Muscle of leg (tissue), 3 donors: ENCODE measurements at regions not wholly inside any gene's neighbourhood (a gene's known extent, or its start where the extent isn't known, plus 50 kb on each side); places are given as distances from the start of the nearest gene placed in this dataset.
A peak's percentile ranks its signal among the peaks of the same experiment; 100 is the strongest.
"Not testable (repeated sequence)": the region's sequence is repeated elsewhere in the genome, so short reads cannot be mapped to it uniquely, and the experiment has no call there.

Experiments
- DNase-seq: peaks from one replicate; pipeline ENCODE4 v3.0.0; 2013
- H3K27ac ChIP-seq: one replicate; pipeline ENCODE4 v1.5.1; 2013; ENCODE audit warnings: mild to moderate bottlenecking, low read length, control low read depth
- H3K27me3 ChIP-seq: one replicate; pipeline ENCODE4 v1.6.1; 2013; ENCODE audit warnings: low read length; ENCODE audit not compliant: control insufficient read depth, insufficient read depth
- H3K36me3 ChIP-seq: one replicate; pipeline ENCODE4 v1.6.1; 2013; ENCODE audit warnings: low read length; ENCODE audit not compliant: control insufficient read depth, insufficient read depth
- H3K4me1 ChIP-seq: one replicate; pipeline ENCODE4 v1.6.1; 2013; ENCODE audit warnings: low read length; ENCODE audit not compliant: control insufficient read depth, insufficient read depth
- H3K4me3 ChIP-seq: one replicate; pipeline ENCODE4 v1.5.1; 2013; ENCODE audit warnings: low read length, control low read depth
- H3K9me3 ChIP-seq: replicated peaks from 2 replicates; pipeline ENCODE4 v1.6.1; 2013; ENCODE audit warnings: low read depth, low read length; ENCODE audit not compliant: control insufficient read depth
- WGBS: methylation state at CpG from one replicate; pipeline ENCODE4 v1.1.5; 2013; ENCODE audit warnings: missing lambda C conversion rate; ENCODE audit not compliant: insufficient coverage; 5-methylcytosine and 5-hydroxymethylcytosine counted together

GRCh38 chr6:27172524-27173231 lies 74.8 kb upstream of the PRSS16 start:
- not testable (repeated sequence) for H3K4me1 ChIP-seq, H3K36me3 ChIP-seq, H3K4me3 ChIP-seq, H3K9me3 ChIP-seq, H3K27ac ChIP-seq, H3K27me3 ChIP-seq, DNase-seq
- WGBS = 78% methylated on average over 5 of the region's 19 CpGs

- H3K27me3 ChIP-seq, H3K4me3 ChIP-seq, H3K4me1 ChIP-seq, H3K36me3 ChIP-seq, H3K27ac ChIP-seq, DNase-seq, H3K9me3 ChIP-seq: not testable (repeated sequence)
- WGBS = 40% methylated on average over 1 of the region's 8 CpGs
These were observed 74.3 kb upstream of the PRSS16 start for GRCh38 chr6:27173232-27173601.

GRCh38 chr6:27174958-27175357 lies 72.5 kb upstream of the PRSS16 start:
- H3K9me3 ChIP-seq = no peaks in the 10 kb centered on the region
- H3K4me3 ChIP-seq = no peak overlapping the region
- H3K4me1 ChIP-seq = no peaks in the 10 kb centered on the region
- DNase-seq = no peak
- peaks cover 6% of the 10 kb centered on the region for H3K27me3 ChIP-seq
- WGBS = 73% methylated on average over 3 of the region's 6 CpGs
- H3K36me3 ChIP-seq = no peaks in the 10 kb centered on the region
- no peak overlapping the region for H3K27ac ChIP-seq

DNA sequence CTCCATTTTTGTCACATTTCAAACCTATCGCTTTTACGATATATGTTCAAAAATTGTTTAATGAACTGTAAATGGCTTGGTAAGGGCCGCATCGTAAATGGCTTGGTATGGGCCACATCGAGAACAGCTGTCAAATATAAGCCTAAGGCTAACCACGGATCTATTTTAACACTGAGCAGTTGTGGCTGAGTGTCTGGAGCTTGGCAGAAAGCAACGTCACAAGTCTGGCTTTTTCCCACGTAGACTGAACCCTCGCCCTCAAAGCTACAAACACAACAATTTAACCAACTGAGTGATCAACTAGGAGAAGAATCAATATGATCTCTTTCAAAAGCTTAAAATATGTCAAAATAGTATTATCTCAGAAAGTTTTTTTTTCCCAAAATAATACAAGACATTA lies 71.4 kb upstream of the PRSS16 start:
- Histone ChIP-seq H3K36me3 (no peaks in the 10 kb centered on the region), H3K27ac (peak overlapping the region; percentile 56), H3K4me3 (no peak overlapping the region), H3K27me3 (peaks cover 6% of the 10 kb centered on the region), H3K9me3 (no peaks in the 10 kb centered on the region), H3K4me1 (no peaks in the 10 kb centered on the region)
- no CpG with 5 or more reads among the region's 9 CpGs for WGBS
- DNase-seq = peak; percentile 69

DNA sequence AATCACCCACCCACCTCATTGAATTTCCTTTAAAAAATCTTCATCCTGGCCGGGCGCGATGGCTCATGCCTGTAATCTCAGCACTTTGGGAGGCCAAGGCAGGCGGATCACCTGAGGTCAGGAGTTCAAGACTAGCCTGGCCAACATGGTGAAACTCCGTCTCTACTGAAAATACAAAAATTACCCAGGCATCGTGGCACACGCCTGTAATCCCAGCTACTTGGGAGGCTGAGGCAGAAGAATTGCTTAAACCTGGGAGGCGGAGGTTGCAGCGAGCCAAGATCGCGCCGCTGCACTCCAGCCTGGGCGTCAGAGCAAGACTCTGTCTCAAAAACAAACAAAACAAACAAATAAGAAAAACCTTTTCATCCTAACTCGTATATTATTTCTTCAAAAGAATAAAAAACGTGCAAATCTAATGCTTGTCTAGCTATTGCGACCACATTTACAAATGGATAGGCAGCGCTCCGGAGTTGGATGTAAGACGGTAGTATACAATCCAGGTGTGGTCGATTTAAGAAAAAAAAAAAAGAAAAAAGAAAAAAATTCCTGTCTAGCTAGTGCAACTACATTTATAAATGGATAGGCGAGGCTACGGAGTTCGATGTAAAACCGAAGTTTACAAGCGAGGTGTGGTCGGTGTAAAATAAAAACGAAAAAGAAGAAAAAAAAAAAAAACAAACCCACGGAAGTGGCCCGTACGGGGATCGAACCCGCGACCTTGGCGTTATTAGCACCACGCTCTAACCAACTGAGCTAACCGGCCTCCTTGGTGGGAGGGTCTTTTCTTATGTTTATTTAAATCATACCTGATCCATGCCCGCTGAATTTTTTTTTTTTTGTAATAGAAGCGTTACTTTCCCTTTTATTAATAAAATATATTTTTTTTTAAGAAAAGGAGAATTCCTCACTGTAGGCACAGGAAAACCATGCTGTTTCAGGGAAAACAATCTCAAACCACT lies 70.7 kb upstream of the PRSS16 start:
- no peaks in the 10 kb centered on the region for H3K4me1 ChIP-seq
- H3K4me3 ChIP-seq = peak overlapping the region; percentile 98
- peaks cover 6% of the 10 kb centered on the region for H3K27me3 ChIP-seq
- H3K36me3 ChIP-seq = no peaks in the 10 kb centered on the region
- DNase-seq = peak; percentile 76
- H3K9me3 ChIP-seq = no peaks in the 10 kb centered on the region
- WGBS = 5% methylated on average over 3 of the region's 38 CpGs
- peak overlapping the region; percentile 92 for H3K27ac ChIP-seq

DNA sequence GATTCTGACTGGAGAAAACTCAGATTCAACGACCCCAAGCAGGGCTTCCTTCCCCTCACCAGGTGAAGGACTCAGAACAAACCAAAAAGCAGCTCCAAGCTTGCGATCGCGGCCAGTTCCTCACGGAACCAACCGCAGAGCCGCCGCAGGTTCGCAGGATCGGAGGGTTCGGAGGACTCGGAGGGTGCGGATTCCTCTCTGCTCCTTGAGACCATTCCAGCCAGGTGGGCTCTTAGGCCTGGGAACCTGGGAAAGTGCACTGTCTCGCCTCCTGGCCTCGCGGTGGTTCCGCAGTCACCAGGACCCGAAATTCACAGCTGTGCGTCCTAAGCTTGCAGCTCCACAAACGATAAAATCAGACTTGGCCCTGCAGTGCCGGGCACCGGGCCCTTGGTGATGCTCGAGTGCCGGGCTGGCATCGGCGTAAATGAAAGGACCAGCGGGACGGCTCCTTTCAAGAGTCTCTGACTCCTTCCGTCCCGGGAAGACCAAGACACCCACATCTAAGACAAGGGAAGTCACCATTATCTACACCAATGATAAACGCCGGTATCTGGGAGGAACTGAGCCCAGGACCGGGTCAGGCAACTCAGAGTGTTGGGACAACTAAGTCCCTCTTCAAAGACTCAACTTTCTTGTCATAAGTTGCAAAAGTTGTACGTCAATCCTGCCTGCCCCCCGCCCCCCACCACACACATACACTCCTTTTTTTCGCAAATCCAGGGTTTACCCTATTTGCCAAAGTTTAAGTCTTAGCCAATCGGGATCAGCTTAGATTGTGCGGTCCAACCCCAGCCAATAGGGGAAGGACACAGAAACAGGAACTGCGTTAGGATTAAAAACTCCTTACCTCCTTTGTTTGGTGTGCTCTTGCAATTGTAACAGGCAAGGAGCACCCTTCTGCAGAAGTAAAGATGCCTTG lies 69.8 kb upstream of the PRSS16 start:
- Histone ChIP-seq H3K4me1 (no peaks in the 10 kb centered on the region), H3K9me3 (no peaks in the 10 kb centered on the region), H3K27ac (peak overlapping the region; percentile 92), H3K36me3 (no peaks in the 10 kb centered on the region), H3K4me3 (peak overlapping the region; percentile 98), H3K27me3 (peaks cover 6% of the 10 kb centered on the region)
- 0% methylated on average over 31 of the region's 39 CpGs for WGBS
- peak; percentile 94 for DNase-seq

- Histone ChIP-seq H3K27ac (peak overlapping the region; percentile 92), H3K4me3 (peak overlapping the region; percentile 98), H3K9me3 (no peaks in the 10 kb centered on the region), H3K36me3 (no peaks in the 10 kb centered on the region), H3K4me1 (no peaks in the 10 kb centered on the region), H3K27me3 (peaks cover 6% of the 10 kb centered on the region)
- 0% methylated on average over 15 of the region's 21 CpGs for WGBS
- DNase-seq = no peak
These were observed 69.1 kb upstream of the PRSS16 start for GRCh38 chr6:27178407-27178730.

GRCh38 chr6:27178860-27179259 lies 68.6 kb upstream of the PRSS16 start:
- Histone ChIP-seq H3K4me3 (no peak overlapping the region), H3K9me3 (no peaks in the 10 kb centered on the region), H3K4me1 (no peaks in the 10 kb centered on the region), H3K27ac (no peak overlapping the region), H3K27me3 (peaks cover 6% of the 10 kb centered on the region), H3K36me3 (no peaks in the 10 kb centered on the region)
- DNase-seq = peak; percentile 15
- 57% methylated on average over 8 of the region's 15 CpGs for WGBS

DNA sequence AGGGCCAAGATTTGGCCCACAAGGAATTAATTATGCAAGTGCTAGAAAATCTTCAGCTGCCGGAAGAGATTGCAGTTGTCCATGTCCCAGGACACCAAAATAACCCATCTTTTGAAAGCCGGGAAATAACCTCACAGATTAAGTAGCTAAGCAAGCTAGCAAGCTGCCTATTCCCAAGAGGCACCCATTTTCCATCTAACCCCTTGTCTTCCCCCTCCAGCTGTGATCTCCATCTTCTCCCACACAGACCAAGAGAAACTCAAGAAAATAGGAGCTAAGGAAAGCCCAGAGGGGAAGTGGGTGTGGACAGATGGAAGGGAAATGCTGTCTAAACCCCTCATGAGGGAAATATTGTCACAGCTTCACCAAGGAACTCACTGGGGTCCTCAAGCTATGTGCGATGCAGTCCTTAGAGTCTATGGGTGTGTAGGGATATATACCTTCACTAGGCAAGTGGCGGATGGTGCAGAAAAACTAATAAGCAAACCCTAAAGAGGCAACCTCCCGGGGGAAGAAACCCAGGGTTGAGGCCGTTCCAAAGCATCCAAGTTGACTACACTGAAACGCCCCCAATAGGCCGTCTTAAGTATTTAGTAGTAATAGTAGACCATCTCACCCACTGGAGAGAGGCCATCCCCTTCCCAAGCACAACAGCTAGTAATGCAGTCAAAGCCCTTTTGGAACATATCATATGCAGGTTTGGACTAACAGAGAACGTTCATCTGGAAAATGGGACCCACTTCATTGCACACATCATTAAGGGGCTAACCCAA lies 64.3 kb upstream of the PRSS16 start:
- 47% methylated on average over 2 of the region's 9 CpGs for WGBS
- H3K27me3 ChIP-seq = peaks cover 16% of the 10 kb centered on the region

More for the DNA sequence above, 64.3 kb upstream of the PRSS16 start:
- Histone ChIP-seq H3K36me3 (no peaks in the 10 kb centered on the region), H3K27ac (peak overlapping the region; percentile 3), H3K9me3 (no peaks in the 10 kb centered on the region), H3K4me3 (no peak overlapping the region), H3K4me1 (peaks cover 6% of the 10 kb centered on the region)
- DNase-seq = peak; percentile 72
